Gastroesophageal sphincter (tissue), 4 donors: ENCODE measurements at regions not wholly inside any gene's neighbourhood (a gene's known extent, or its start where the extent isn't known, plus 50 kb on each side); places are given as distances from the start of the nearest gene placed in this dataset.

ENCODE experiments used
- ATAC-seq: fragments of 150-250 bp; one replicate; pipeline ENCODE4 v1.9.1; 2016; ENCODE audit warnings: mild to moderate bottlenecking, moderate library complexity
- H3K27ac ChIP-seq, 4 donors: fragments of 200-600 bp; sonication (generic) in 3 of 4; 1 replicate in 3 of 4; 2 replicates in 1 of 4; pipeline ENCODE4 v1.5.1; 2016 to 2019
- H3K27me3 ChIP-seq: fragments of 200-600 bp; sonication (generic); one replicate; pipeline ENCODE4 v1.5.1; 2019
- H3K36me3 ChIP-seq, 2 donors: fragments of 200-600 bp; sonication (generic); one replicate each; pipeline ENCODE4 v1.5.1; 2019; ENCODE audit warnings: control low read depth in 1 of 2
- H3K4me1 ChIP-seq, 3 donors: fragments of 200-600 bp; sonication (generic); 1 replicate in 2 of 3; 2 replicates in 1 of 3; pipeline ENCODE4 v1.5.1; 2016 to 2019; ENCODE audit warnings: control low read depth in 2 of 3
- H3K4me3 ChIP-seq, 2 donors: fragments of 200-600 bp; sonication (generic); one replicate each; pipeline ENCODE4 v1.5.1; 2019; ENCODE audit warnings: mild to moderate bottlenecking in 1 of 2, moderate library complexity in 1 of 2
- H3K9me3 ChIP-seq, 3 donors: fragments of 200-600 bp; sonication (generic); one replicate each; pipeline ENCODE4 v1.5.1; 2017 to 2019; ENCODE audit warnings: control low read depth in 2 of 3
- EP300 ChIP-seq: sonication (generic); formaldehyde crosslinking; IDR thresholded peaks from one replicate; pipeline ENCODE4 v1.6.1; 2017; ENCODE audit warnings: antibody characterized with exemption, mild to moderate bottlenecking
- POLR2A ChIP-seq, 2 donors: fragments of 450-650 bp; IDR thresholded peaks; one replicate each; pipeline ENCODE4 v1.6.1; 2017; ENCODE audit warnings: antibody characterized with exemption in 2 of 2, mild to moderate bottlenecking in 2 of 2, moderate library complexity in 1 of 2
- POLR2AphosphoS5 ChIP-seq: sonication (generic); formaldehyde crosslinking; IDR thresholded peaks from one replicate; pipeline ENCODE4 v1.6.1; 2017; ENCODE audit warnings: antibody characterized with exemption
- WGBS, 2 donors: methylation state at CpG; one replicate each; pipeline ENCODE4 v1.1.5; 2018; ENCODE audit warnings: low coverage in 1 of 2; 5-methylcytosine and 5-hydroxymethylcytosine counted together
- TF ChIP-seq, protein P1 (sequence below), 4 experiments: fragments of 200-600 bp in 2 of 4; fragments of 450-650 bp in 2 of 4; sonication (generic) in 1 of 4; IDR thresholded peaks; one replicate each; pipeline ENCODE4 v1.5.1; 2017 to 2019; ENCODE audit warnings: antibody characterized with exemption in 4 of 4, mild to moderate bottlenecking in 2 of 4, moderate library complexity in 2 of 4

DNA sequence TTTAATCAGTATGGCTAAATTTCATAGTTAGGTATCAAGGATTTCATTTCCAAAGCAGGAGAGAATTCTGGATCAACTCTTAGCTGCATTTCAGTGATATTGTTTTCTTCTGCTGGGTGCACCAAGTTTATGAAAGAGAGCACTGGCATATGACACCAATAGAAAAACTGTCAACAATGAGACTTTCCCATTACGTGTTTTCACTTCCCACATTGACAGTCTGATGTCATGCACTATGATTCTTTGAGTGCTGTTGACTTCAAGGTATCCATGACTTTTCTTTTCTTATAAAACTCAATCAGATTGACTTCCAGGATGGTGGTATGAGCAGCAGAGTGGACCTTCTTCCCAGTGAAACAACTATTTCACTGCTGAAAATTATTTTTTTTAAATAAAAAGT lies 476.1 kb downstream of the EDEM1 start:
- Histone ChIP-seq H3K4me1 (no peaks in the 10 kb centered on the region), H3K9me3 (peaks cover 0 to 43% (median 0%) of the 10 kb centered on the region in 3 donors), H3K27me3 (no peaks in the 10 kb centered on the region), H3K4me3 (no peak overlapping the region), H3K27ac (no peak overlapping the region), H3K36me3 (no peaks in the 10 kb centered on the region)
- ATAC-seq: no peak
- 75 to 91% methylated on average over 1 of the region's 1 CpG for WGBS, 2 donors
- TF ChIP-seq POLR2AphosphoS5: no peak
- no peak for TF ChIP-seq POLR2A (IDR thresholded peaks at IDR 0.05)
- TF ChIP-seq, protein P1, sequence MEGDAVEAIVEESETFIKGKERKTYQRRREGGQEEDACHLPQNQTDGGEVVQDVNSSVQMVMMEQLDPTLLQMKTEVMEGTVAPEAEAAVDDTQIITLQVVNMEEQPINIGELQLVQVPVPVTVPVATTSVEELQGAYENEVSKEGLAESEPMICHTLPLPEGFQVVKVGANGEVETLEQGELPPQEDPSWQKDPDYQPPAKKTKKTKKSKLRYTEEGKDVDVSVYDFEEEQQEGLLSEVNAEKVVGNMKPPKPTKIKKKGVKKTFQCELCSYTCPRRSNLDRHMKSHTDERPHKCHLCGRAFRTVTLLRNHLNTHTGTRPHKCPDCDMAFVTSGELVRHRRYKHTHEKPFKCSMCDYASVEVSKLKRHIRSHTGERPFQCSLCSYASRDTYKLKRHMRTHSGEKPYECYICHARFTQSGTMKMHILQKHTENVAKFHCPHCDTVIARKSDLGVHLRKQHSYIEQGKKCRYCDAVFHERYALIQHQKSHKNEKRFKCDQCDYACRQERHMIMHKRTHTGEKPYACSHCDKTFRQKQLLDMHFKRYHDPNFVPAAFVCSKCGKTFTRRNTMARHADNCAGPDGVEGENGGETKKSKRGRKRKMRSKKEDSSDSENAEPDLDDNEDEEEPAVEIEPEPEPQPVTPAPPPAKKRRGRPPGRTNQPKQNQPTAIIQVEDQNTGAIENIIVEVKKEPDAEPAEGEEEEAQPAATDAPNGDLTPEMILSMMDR (IDR thresholded peaks at IDR 0.05): no peak
- TF ChIP-seq EP300: no peak

DNA sequence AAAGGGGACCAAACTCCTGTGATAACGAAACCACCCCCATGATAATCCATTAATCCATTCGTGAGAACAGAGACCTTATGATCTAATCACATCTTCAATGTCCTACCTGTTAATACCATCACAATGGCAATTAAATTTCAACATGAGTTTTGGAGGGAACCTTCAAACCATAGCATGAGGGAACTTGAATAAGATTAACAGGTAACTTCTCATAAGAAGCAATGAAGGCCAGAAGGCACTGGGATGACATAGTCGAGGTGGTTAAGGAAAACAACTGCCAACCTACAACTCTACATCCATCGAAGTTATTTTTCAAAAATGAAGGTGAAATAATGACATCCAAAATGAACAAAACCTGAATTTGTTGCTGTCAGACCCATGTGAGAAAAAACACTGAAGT lies 478.9 kb downstream of the EDEM1 start:
- no peak for TF ChIP-seq POLR2A (IDR thresholded peaks at IDR 0.05)
- no peak for TF ChIP-seq POLR2AphosphoS5
- TF ChIP-seq, protein P1 (IDR thresholded peaks at IDR 0.05): no peak
- no peak for TF ChIP-seq EP300
- WGBS, 2 donors: 76 to 80% methylated on average over 3 to 4 of the region's 4 CpGs
- H3K4me3 ChIP-seq: no peak overlapping the region
- no peaks in the 10 kb centered on the region for H3K27me3 ChIP-seq
- H3K27ac ChIP-seq: no peak overlapping the region
- H3K9me3 ChIP-seq: peaks cover 0 to 41% (median 0%) of the 10 kb centered on the region in 3 donors
- no peaks in the 10 kb centered on the region for H3K36me3 ChIP-seq
- H3K4me1 ChIP-seq: no peaks in the 10 kb centered on the region
- ATAC-seq: no peak

DNA sequence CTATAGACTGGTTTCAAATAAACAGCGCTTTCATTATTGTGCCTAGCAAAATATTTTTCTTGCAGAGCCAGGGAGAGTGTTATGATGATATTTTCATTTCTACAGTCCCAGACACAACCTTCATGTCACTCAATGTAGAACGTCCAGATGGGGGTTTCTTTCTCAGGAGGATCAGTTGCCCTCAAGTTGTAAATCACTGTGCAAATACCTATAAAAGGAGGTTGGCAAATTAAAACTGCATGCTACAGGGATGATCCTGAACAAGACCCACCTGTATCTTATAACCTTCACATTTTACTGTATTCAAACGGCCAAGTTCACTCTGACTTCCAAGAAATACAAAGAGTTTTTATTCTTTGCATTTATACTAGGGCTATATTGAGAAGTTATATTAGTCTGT lies 486.0 kb downstream of the EDEM1 start:
- no peak overlapping the region for H3K27ac ChIP-seq
- no peaks in the 10 kb centered on the region for H3K9me3 ChIP-seq
- no peak for ATAC-seq
- H3K4me3 ChIP-seq: no peak overlapping the region
- H3K27me3 ChIP-seq: no peaks in the 10 kb centered on the region
- TF ChIP-seq, protein P1 (IDR thresholded peaks at IDR 0.05): no peak
- TF ChIP-seq POLR2AphosphoS5: no peak
- WGBS, 2 donors: 64 to 82% methylated on average over 3 of the region's 3 CpGs
- no peaks in the 10 kb centered on the region for H3K36me3 ChIP-seq
- no peaks in the 10 kb centered on the region for H3K4me1 ChIP-seq

DNA sequence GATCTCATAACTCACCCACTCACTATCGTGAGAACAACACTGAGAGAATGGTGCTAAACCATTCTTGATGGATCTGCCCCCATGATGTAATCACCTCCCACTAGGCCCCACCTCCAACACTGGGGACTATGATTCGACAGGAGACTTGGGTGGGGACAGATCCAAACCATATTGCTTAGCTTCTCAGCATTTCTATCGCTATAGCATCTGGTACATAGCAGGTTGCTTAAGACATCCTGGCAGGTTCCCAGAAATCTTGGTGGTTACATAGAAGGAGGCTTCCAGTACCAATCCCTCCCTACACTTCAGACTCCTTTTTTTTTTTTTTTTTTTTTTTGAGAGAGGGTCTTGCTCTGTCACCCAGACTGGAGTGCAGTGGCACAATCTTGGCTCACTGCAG lies 487.8 kb downstream of the EDEM1 start:
- ATAC-seq: no peak
- Histone ChIP-seq H3K4me3 (no peak overlapping the region), H3K4me1 (no peaks in the 10 kb centered on the region), H3K27ac (no peak overlapping the region), H3K27me3 (no peaks in the 10 kb centered on the region), H3K36me3 (no peaks in the 10 kb centered on the region), H3K9me3 (no peaks in the 10 kb centered on the region)
- TF ChIP-seq POLR2A (IDR thresholded peaks at IDR 0.05) (no peak), EP300 (no peak), POLR2AphosphoS5 (no peak)
- TF ChIP-seq, protein P1 (IDR thresholded peaks at IDR 0.05): no peak
- 66 to 71% methylated on average over 3 of the region's 3 CpGs for WGBS, 2 donors

DNA sequence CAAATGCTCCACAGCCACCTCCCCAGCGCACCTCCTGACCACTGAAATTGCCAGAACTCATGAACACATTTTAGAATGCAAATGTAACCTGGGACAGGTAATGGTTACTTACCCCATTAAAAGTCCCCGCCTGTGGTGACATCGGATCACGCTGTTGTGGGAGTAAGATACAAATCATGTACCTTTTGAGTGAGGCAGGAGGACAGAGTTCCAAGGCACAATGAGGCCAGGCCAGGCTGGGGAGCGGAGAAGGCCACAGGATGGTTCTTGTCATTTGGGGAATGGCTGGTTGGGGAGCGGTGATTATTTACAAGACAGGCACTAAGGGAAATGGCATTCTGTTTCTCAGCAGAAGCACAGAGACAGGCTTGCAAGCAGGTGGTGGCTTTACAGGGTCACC lies 490.0 kb downstream of the EDEM1 start:
- no peaks in the 10 kb centered on the region for H3K36me3 ChIP-seq
- ATAC-seq: no peak
- no peaks in the 10 kb centered on the region for H3K27me3 ChIP-seq
- H3K4me3 ChIP-seq: no peak overlapping the region
- no peak for TF ChIP-seq EP300
- TF ChIP-seq, protein P1 (IDR thresholded peaks at IDR 0.05): no peak
- no peak for TF ChIP-seq POLR2A (IDR thresholded peaks at IDR 0.05)
- TF ChIP-seq POLR2AphosphoS5: no peak
- H3K9me3 ChIP-seq: no peaks in the 10 kb centered on the region
- 79 to 80% methylated on average over 1 to 5 of the region's 6 CpGs for WGBS, 2 donors
- H3K4me1 ChIP-seq: no peaks in the 10 kb centered on the region
- H3K27ac ChIP-seq: no peak overlapping the region
